SK-N-MC (cell line): ENCODE measurements at regions not wholly inside any gene's neighbourhood (a gene's known extent, or its start where the extent isn't known, plus 50 kb on each side); places are given as distances from the start of the nearest gene placed in this dataset.

Experiments
- DNase-seq: peaks from one replicate; pipeline ENCODE4 v3.0.0-alpha.2; 2011; ENCODE audit warnings: low read depth, low spot score
- H3K27ac ChIP-seq: fragments of 200-600 bp; sonication (generic); 2 replicates; pipeline ENCODE4 v1.5.1; 2016; ENCODE audit warnings: mixed run types
- H3K36me3 ChIP-seq: fragments of 200-600 bp; sonication (generic); 2 replicates; pipeline ENCODE4 v1.6.1; 2017; ENCODE audit warnings: antibody characterized with exemption, low read length, mixed read lengths; ENCODE audit not compliant: insufficient read depth
- H3K4me3 ChIP-seq: fragments of 200-600 bp; sonication (generic); 2 replicates; pipeline ENCODE4 v1.5.1; 2016
- H3K9ac ChIP-seq: fragments of 200-600 bp; sonication (generic); 2 replicates; pipeline ENCODE4 v1.8.0; 2017; ENCODE audit warnings: mixed run types, mixed read lengths; ENCODE audit not compliant: insufficient read length
- H3K9me3 ChIP-seq: fragments of 200-600 bp; sonication (generic); 2 replicates; pipeline ENCODE4 v1.6.1; 2017; ENCODE audit warnings: low read depth, mild to moderate bottlenecking, antibody characterized with exemption, low read length, moderate library complexity, mixed read lengths
- EZH2 ChIP-seq: fragments of 200-600 bp; sonication (generic); IDR thresholded peaks from one replicate; pipeline ENCODE4 v1.6.1; 2017; ENCODE audit warnings: antibody characterized with exemption
- FOXP2 ChIP-seq: optimal IDR thresholded peaks from 2 replicates; pipeline ENCODE3; 2011; ENCODE audit warnings: mild to moderate bottlenecking, moderate library complexity; ENCODE audit not compliant: insufficient read depth; ENCODE audit errors: extremely low read length, control extremely low read depth
- POLR2AphosphoS5 ChIP-seq: IDR thresholded peaks from 2 replicates; pipeline ENCODE4 v1.6.1; 2012; ENCODE audit warnings: mild to moderate bottlenecking, low read depth, low read length, borderline replicate concordance

GRCh38 chr5:96584712-96585111 lies 77.5 kb upstream of the CAST start:
- no peak overlapping the region for H3K27ac ChIP-seq
- TF ChIP-seq FOXP2 (no peak), POLR2AphosphoS5 (no peak), EZH2 (no peak)
- H3K36me3 ChIP-seq = no peaks in the 10 kb centered on the region
- H3K9ac ChIP-seq = no peak overlapping the region
- H3K4me3 ChIP-seq = no peak overlapping the region
- DNase-seq = no peak
- H3K9me3 ChIP-seq = no peaks in the 10 kb centered on the region

- Histone ChIP-seq H3K36me3 (no peaks in the 10 kb centered on the region), H3K9me3 (no peaks in the 10 kb centered on the region), H3K9ac (no peak overlapping the region), H3K27ac (no peak overlapping the region), H3K4me3 (no peak overlapping the region)
- no peak for DNase-seq
- no peak for TF ChIP-seq FOXP2
- TF ChIP-seq POLR2AphosphoS5 = no peak
These were observed 73.6 kb upstream of the CAST start for GRCh38 chr5:96588539-96588938.

- Histone ChIP-seq H3K9me3 (no peaks in the 10 kb centered on the region), H3K36me3 (no peaks in the 10 kb centered on the region), H3K4me3 (no peak overlapping the region), H3K9ac (no peak overlapping the region), H3K27ac (no peak overlapping the region)
- DNase-seq = no peak
- no peak for TF ChIP-seq FOXP2
- TF ChIP-seq POLR2AphosphoS5 = no peak
- TF ChIP-seq EZH2 = no peak
These were observed 71.4 kb upstream of the CAST start for GRCh38 chr5:96590796-96591195.

- Histone ChIP-seq H3K36me3 (no peaks in the 10 kb centered on the region), H3K4me3 (no peak overlapping the region), H3K9ac (no peak overlapping the region), H3K9me3 (no peaks in the 10 kb centered on the region), H3K27ac (no peak overlapping the region)
- no peak for DNase-seq
- TF ChIP-seq EZH2 (no peak), POLR2AphosphoS5 (no peak), FOXP2 (no peak)
These were observed 66.7 kb upstream of the CAST start for GRCh38 chr5:96595300-96596090.

GRCh38 chr5:96597438-96598020 lies 64.6 kb upstream of the CAST start:
- no peaks in the 10 kb centered on the region for H3K9me3 ChIP-seq
- H3K27ac ChIP-seq = no peak overlapping the region
- no peak for TF ChIP-seq FOXP2
- TF ChIP-seq POLR2AphosphoS5 = no peak
- TF ChIP-seq EZH2 = no peak
- no peaks in the 10 kb centered on the region for H3K36me3 ChIP-seq
- no peak for DNase-seq
- H3K4me3 ChIP-seq = no peak overlapping the region
- H3K9ac ChIP-seq = no peak overlapping the region

- no peak overlapping the region for H3K9ac ChIP-seq
- DNase-seq = no peak
These were observed 61.0 kb upstream of the CAST start for GRCh38 chr5:96601200-96601599.

GRCh38 chr5:96601715-96602244 lies 60.4 kb upstream of the CAST start:
- TF ChIP-seq EZH2 = no peak
- TF ChIP-seq FOXP2 = no peak
- TF ChIP-seq POLR2AphosphoS5 = no peak
- H3K27ac ChIP-seq = no peak overlapping the region
- no peak overlapping the region for H3K4me3 ChIP-seq
- H3K36me3 ChIP-seq = no peaks in the 10 kb centered on the region
- H3K9me3 ChIP-seq = no peaks in the 10 kb centered on the region
- DNase-seq = peak; percentile 42
- no peak overlapping the region for H3K9ac ChIP-seq

More at GRCh38 chr5:96601200-96601599, 61.0 kb upstream of the CAST start:
- Histone ChIP-seq H3K36me3 (no peaks in the 10 kb centered on the region), H3K4me3 (no peak overlapping the region), H3K9me3 (no peaks in the 10 kb centered on the region), H3K27ac (no peak overlapping the region)
- TF ChIP-seq EZH2 = no peak
- TF ChIP-seq FOXP2 = no peak
- no peak for TF ChIP-seq POLR2AphosphoS5

GRCh38 chr5:96602776-96603175 lies 59.4 kb upstream of the CAST start:
- Histone ChIP-seq H3K9me3 (no peaks in the 10 kb centered on the region), H3K27ac (no peak overlapping the region), H3K4me3 (no peak overlapping the region), H3K36me3 (no peaks in the 10 kb centered on the region), H3K9ac (no peak overlapping the region)
- DNase-seq = no peak
- TF ChIP-seq FOXP2 (no peak), POLR2AphosphoS5 (no peak), EZH2 (no peak)
